Erythroblast (primary cell): ENCODE measurements at regions not wholly inside any gene's neighbourhood (a gene's known extent, or its start where the extent isn't known, plus 50 kb on each side); places are given as distances from the start of the nearest gene placed in this dataset.

Source experiments
- GATA1 ChIP-seq: IDR thresholded peaks from 2 replicates; pipeline ENCODE4 v1.6.1; 2011; ENCODE audit warnings: low read depth, mild to moderate bottlenecking, control low read depth, low read length, moderate library complexity
- POLR2A ChIP-seq: IDR thresholded peaks from 2 replicates; pipeline ENCODE4 v1.6.1; 2011; ENCODE audit warnings: mild to moderate bottlenecking, low read length

- TF ChIP-seq POLR2A: no peak
- TF ChIP-seq GATA1: no peak
Observed at GRCh38 chr13:55566334-55566733, 1574.4 kb upstream of the PRR20A start.
